GM23248 (cell line): ENCODE measurements at regions not wholly inside any gene's neighbourhood (a gene's known extent, or its start where the extent isn't known, plus 50 kb on each side); places are given as distances from the start of the nearest gene placed in this dataset.
"Not testable (repeated sequence)": the region's sequence is repeated elsewhere in the genome, so short reads cannot be mapped to it uniquely, and the experiment has no call there.

Experiments
- EZH2 ChIP-seq: fragments of 200-600 bp; sonication (generic); IDR thresholded peaks from 2 replicates; pipeline ENCODE4 v1.6.1; 2018; ENCODE audit warnings: antibody characterized with exemption, mild to moderate bottlenecking; ENCODE audit not compliant: insufficient read depth, poor library complexity, severe bottlenecking
- EZH2phosphoT487 ChIP-seq: fragments of 200-600 bp; sonication (generic); IDR thresholded peaks from 2 replicates; pipeline ENCODE4 v1.6.1; 2018; ENCODE audit warnings: antibody characterized with exemption, moderate library complexity, mild to moderate bottlenecking, low read depth; ENCODE audit not compliant: insufficient read depth

- not testable (repeated sequence) for TF ChIP-seq EZH2, EZH2phosphoT487
These were observed 82.3 kb upstream of the C1QTNF3 start for GRCh38 chr5:34125354-34125753.
